Urinary bladder (tissue), 3 donors: ENCODE measurements at regions not wholly inside any gene's neighbourhood (a gene's known extent, or its start where the extent isn't known, plus 50 kb on each side); places are given as distances from the start of the nearest gene placed in this dataset.

Experiments
- DNase-seq: peaks from one replicate; pipeline ENCODE4 v3.0.0-alpha.2; 2015; ENCODE audit errors: extremely low spot score
- H3K27ac ChIP-seq: one replicate; pipeline ENCODE4 v1.5.1; 2013; ENCODE audit warnings: low read depth, mild to moderate bottlenecking, moderate library complexity
- H3K36me3 ChIP-seq: one replicate; pipeline ENCODE4 v1.6.1; 2013; ENCODE audit warnings: mild to moderate bottlenecking, moderate library complexity; ENCODE audit not compliant: insufficient read depth
- H3K4me1 ChIP-seq: one replicate; pipeline ENCODE4 v1.6.1; 2013; ENCODE audit warnings: mild to moderate bottlenecking, moderate library complexity; ENCODE audit not compliant: insufficient read depth
- H3K4me3 ChIP-seq: one replicate; pipeline ENCODE4 v1.5.1; 2013; ENCODE audit warnings: low read depth, low read length
- WGBS: extraction: QIAGEN DNeasy Blood & Tissue Kit; methylation state at CpG from one replicate; pipeline ENCODE4 v1.1.7; 2013; 5-methylcytosine and 5-hydroxymethylcytosine counted together
- donor health status: healthy with polysubstance abuse.
- donor health status: healthy.

DNA sequence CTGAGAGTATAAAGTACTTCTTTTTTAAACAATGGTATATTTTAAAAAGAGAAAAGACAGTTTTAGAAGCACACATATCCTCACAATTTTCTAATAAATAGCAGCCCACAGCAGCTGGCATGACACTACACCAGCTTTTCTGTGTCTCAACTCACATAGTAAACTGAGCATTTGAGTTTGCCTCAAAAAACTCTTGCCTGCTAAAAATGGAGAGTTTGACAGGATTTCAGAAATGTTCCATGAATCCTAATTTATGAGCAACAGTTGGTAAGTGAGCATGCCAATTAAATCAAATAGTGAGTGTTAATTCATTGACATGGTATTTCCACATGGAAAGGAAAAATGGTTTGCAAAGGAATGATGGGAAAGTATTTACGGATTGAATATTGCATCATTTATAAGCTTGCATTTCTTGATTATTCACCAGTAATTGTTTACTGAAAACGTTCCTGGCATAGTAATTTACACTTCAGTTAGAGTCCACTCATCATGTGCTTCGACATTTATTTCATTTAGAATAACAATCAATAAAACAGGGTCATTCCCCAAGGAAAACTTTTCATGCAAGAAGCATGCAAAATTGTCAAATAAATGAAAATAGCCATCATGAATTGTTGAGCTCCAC lies 323.0 kb downstream of the EFNB2 start:
- Histone ChIP-seq H3K4me1 (no peaks in the 10 kb centered on the region), H3K27ac (no peak overlapping the region), H3K36me3 (no peaks in the 10 kb centered on the region), H3K4me3 (no peak overlapping the region)
- no peak for DNase-seq
- 53% methylated on average over 3 of the region's 3 CpGs for WGBS

DNA sequence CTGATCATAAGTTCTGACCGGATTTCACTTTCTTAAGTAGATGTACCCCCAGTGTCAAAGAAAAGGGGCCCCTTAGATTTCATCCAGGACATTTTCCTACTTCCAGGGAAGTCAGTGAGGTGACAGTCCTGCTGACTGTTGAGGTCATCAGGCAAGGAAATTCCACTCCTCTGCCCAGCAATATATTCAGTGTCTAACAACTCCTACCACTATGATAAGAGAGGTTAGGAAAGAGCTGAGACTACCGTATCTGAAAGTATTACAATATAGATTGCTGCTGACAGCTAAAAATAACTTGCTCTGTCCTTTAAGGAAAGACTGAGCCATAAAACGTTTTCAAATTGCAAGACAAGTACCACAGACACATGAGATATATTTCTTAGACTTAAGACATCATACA lies 325.1 kb downstream of the EFNB2 start:
- Histone ChIP-seq H3K27ac (no peak overlapping the region), H3K4me3 (no peak overlapping the region), H3K36me3 (no peaks in the 10 kb centered on the region), H3K4me1 (no peaks in the 10 kb centered on the region)
- no peak for DNase-seq
- 54% methylated on average over 3 of the region's 3 CpGs for WGBS

- 86% methylated on average over 2 of the region's 2 CpGs for WGBS
- no peak overlapping the region for H3K4me3 ChIP-seq
- no peaks in the 10 kb centered on the region for H3K36me3 ChIP-seq
- no peak overlapping the region for H3K27ac ChIP-seq
- H3K4me1 ChIP-seq, result no peaks in the 10 kb centered on the region
- DNase-seq, result no peak
Observed at GRCh38 chr13:106205871-106206270, 329.6 kb downstream of the EFNB2 start.

- Histone ChIP-seq H3K4me3 (no peak overlapping the region), H3K36me3 (no peaks in the 10 kb centered on the region), H3K27ac (no peak overlapping the region), H3K4me1 (no peaks in the 10 kb centered on the region)
- 78% methylated on average over 1 of the region's 1 CpG for WGBS
- no peak for DNase-seq
Observed at GRCh38 chr13:106197496-106197895, 338.0 kb downstream of the EFNB2 start.

- H3K4me1 ChIP-seq, result no peaks in the 10 kb centered on the region
- no peak overlapping the region for H3K4me3 ChIP-seq
- no peak for DNase-seq
- WGBS, result 83% methylated on average over 5 of the region's 5 CpGs
- no peak overlapping the region for H3K27ac ChIP-seq
- H3K36me3 ChIP-seq, result no peaks in the 10 kb centered on the region
Observed at GRCh38 chr13:106187501-106188095, 347.9 kb downstream of the EFNB2 start.

- Histone ChIP-seq H3K27ac (no peak overlapping the region), H3K4me1 (no peaks in the 10 kb centered on the region), H3K4me3 (no peak overlapping the region), H3K36me3 (no peaks in the 10 kb centered on the region)
- DNase-seq, result no peak
- 96% methylated on average over 1 of the region's 1 CpG for WGBS
Observed at GRCh38 chr13:106187101-106187500, 348.4 kb downstream of the EFNB2 start.

DNA sequence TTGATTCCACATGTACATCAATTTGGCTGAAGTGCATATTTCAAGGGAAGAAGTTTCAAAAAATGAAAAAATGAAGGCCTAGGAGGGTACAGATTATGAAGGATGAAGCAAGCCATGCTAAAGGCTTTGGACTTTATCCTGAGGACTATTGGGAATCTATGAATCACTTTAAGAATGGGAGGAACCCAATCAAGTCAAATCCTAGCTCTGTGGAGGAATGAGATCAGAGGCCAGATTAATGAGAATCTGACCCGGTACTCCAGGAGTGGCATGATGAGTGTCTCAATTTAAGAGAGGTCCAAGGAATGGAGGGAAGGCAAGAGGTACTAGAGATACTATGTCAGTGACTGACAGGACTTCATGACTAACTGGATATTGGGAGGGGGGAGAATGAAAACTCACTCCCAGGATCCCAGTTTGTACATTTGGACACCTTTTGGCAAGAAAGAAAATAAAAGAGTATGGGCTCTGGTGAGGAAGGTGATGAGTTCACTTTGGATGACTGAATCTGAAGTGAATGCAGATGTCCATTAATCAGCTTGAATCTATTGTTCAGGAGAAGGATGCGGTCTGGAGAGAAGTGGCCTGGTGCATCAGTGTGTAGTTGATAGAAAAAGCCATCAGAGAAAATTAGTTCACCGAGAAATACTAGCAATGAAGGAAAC lies 349.0 kb downstream of the EFNB2 start:
- H3K36me3 ChIP-seq, result no peaks in the 10 kb centered on the region
- no peak overlapping the region for H3K27ac ChIP-seq
- no peak overlapping the region for H3K4me3 ChIP-seq
- no peaks in the 10 kb centered on the region for H3K4me1 ChIP-seq
- no peak for DNase-seq
- WGBS, result 77% methylated on average over 3 of the region's 3 CpGs

DNA sequence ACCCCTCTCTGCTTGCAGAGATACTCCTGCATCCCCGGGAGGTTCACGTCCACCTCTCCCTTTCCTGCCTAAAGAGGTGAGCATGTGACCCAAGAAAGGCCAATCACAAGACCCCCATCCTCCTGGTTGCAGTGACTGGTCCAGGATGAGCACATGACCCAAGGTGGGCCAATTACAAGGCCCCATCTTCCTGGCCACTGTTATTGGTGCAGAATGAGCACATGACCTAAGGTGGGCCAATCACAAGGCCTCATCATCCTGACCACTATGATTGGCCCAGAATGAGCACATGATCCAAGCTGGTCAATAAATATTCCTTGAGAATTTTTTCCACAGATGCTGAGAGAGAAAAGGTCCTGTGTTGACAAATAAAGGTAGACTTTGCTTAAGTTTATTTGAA lies 350.7 kb downstream of the EFNB2 start:
- H3K4me3 ChIP-seq, result no peak overlapping the region

GRCh38 chr13:106183410-106184065 lies 351.9 kb downstream of the EFNB2 start:
- 88% methylated on average over 16 of the region's 16 CpGs for WGBS
- Histone ChIP-seq H3K4me3 (no peak overlapping the region), H3K4me1 (no peaks in the 10 kb centered on the region), H3K36me3 (no peaks in the 10 kb centered on the region), H3K27ac (no peak overlapping the region)
- no peak for DNase-seq

More for the DNA sequence above, 350.7 kb downstream of the EFNB2 start:
- no peaks in the 10 kb centered on the region for H3K36me3 ChIP-seq
- H3K4me1 ChIP-seq, result no peaks in the 10 kb centered on the region
- WGBS, result 93% methylated on average over 2 of the region's 2 CpGs
- H3K27ac ChIP-seq, result no peak overlapping the region
- no peak for DNase-seq

- Histone ChIP-seq H3K4me3 (no peak overlapping the region), H3K36me3 (no peaks in the 10 kb centered on the region), H3K27ac (no peak overlapping the region), H3K4me1 (no peaks in the 10 kb centered on the region)
- 76% methylated on average over 6 of the region's 6 CpGs for WGBS
- DNase-seq, result no peak
Observed at GRCh38 chr13:106182404-106182803, 353.1 kb downstream of the EFNB2 start.

DNA sequence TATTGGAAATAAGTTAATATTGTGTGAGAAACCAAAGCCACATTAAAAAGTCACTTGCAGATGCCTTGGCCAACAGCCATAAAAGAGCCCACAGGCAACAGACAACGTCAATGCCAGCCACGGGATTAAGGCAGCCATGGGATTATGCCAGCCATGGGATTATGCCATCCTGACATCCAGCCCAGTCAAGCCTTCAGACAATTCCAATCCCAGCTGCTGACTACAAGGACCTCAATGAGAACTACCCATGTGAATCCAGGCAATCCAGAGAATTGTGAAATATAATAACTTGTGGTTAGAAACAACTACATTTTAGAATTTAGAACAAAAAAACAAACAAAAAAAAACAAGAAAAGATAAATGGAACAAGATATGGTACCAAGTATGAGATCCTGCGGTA lies 356.6 kb downstream of the EFNB2 start:
- no peak for DNase-seq
- no peaks in the 10 kb centered on the region for H3K36me3 ChIP-seq
- H3K27ac ChIP-seq, result no peak overlapping the region
- 85% methylated on average over 3 of the region's 3 CpGs for WGBS
- H3K4me3 ChIP-seq, result no peak overlapping the region
- no peaks in the 10 kb centered on the region for H3K4me1 ChIP-seq

DNA sequence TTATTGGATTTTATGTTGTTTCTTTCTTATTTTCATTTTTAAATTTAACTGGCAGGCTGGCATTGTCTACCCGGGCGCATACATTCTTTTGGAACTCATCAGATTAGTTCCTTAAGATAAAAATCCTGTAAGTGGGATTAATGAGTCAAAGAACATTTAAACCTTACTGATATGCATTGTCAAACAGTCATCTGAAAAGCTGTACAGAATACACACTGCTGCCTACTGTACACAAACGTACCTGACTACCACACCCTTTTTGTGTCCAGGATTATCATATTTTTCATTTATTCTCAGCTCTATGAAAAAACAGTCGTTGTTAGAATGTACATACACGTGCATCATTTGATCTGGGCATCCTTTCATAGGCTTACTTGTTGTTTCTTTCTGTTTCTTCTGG lies 358.3 kb downstream of the EFNB2 start:
- H3K4me3 ChIP-seq, result no peak overlapping the region
- WGBS, result 75% methylated on average over 5 of the region's 5 CpGs

DNA sequence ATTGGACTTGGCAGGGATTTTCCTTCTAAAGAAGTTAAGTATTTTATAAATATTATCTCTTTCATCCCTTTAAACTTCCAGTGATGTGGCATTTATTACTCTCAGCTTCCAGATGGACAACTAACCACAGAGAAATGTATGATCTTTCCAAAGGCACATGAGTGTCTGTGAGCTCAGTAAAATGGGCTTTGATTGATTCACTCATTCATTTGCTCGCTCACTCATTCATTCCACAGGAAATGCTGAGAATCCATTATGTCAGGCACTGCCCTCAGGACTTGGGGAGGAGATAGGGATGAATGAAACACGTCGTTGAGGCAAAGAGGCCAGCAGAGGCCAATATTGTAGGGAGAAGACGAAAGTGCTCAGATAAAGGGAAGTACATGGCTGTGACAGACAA lies 359.3 kb downstream of the EFNB2 start:
- Histone ChIP-seq H3K27ac (no peak overlapping the region), H3K36me3 (no peaks in the 10 kb centered on the region), H3K4me3 (no peak overlapping the region), H3K4me1 (no peaks in the 10 kb centered on the region)
- whole genome bisulfite sequencing, result 34% methylated on average over 4 of the region's 4 CpGs
- no peak for DNase-seq

More for the DNA sequence above, 358.3 kb downstream of the EFNB2 start:
- Histone ChIP-seq H3K27ac (no peak overlapping the region), H3K36me3 (no peaks in the 10 kb centered on the region), H3K4me1 (no peaks in the 10 kb centered on the region)
- no peak for DNase-seq
